Ammon's horn (tissue), 1 donor: ENCODE measurements at regions not wholly inside any gene's neighbourhood (a gene's known extent, or its start where the extent isn't known, plus 50 kb on each side); places are given as distances from the start of the nearest gene placed in this dataset.
A peak's percentile ranks its signal among the peaks of the same experiment; 100 is the strongest.

Source experiments
- DNase-seq: peaks from one replicate; pipeline ENCODE4 v3.0.0-alpha.2; 2016; ENCODE audit warnings: low spot score

- no peak for DNase-seq
These were observed 560.7 kb upstream of the TENM3 start for GRCh38 chr4:181682367-181683047.

- no peak for DNase-seq
These were observed 558.9 kb upstream of the TENM3 start for GRCh38 chr4:181684310-181684709.

GRCh38 chr4:181685461-181685860, 557.7 kb upstream of the TENM3 start:
- DNase-seq, result no peak

GRCh38 chr4:181685911-181686310, 557.3 kb upstream of the TENM3 start:
- peak; percentile 53 for DNase-seq

- DNase-seq, result no peak
These were observed 556.1 kb upstream of the TENM3 start for GRCh38 chr4:181687116-181687515.

GRCh38 chr4:181688432-181688831, 554.8 kb upstream of the TENM3 start:
- DNase-seq, result no peak

- no peak for DNase-seq
These were observed 554.3 kb upstream of the TENM3 start for GRCh38 chr4:181688872-181689271.

- no peak for DNase-seq
These were observed 552.7 kb upstream of the TENM3 start for GRCh38 chr4:181690498-181690897.

GRCh38 chr4:181692965-181693364, 550.2 kb upstream of the TENM3 start:
- no peak for DNase-seq

GRCh38 chr4:181693517-181693916, 549.7 kb upstream of the TENM3 start:
- no peak for DNase-seq

- DNase-seq, result no peak
These were observed 545.0 kb upstream of the TENM3 start for GRCh38 chr4:181698221-181698620.

GRCh38 chr4:181701214-181701613, 542.0 kb upstream of the TENM3 start:
- no peak for DNase-seq

GRCh38 chr4:181701894-181702293, 541.3 kb upstream of the TENM3 start:
- DNase-seq, result peak; percentile 31

GRCh38 chr4:181702864-181703495, 540.2 kb upstream of the TENM3 start:
- no peak for DNase-seq

GRCh38 chr4:181710143-181710542, 533.1 kb upstream of the TENM3 start:
- no peak for DNase-seq

- DNase-seq, result no peak
These were observed 531.8 kb upstream of the TENM3 start for GRCh38 chr4:181711387-181711786.

- no peak for DNase-seq
These were observed 514.8 kb upstream of the TENM3 start for GRCh38 chr4:181728305-181728966.

GRCh38 chr4:181731900-181732299, 511.3 kb upstream of the TENM3 start:
- no peak for DNase-seq

- DNase-seq, result no peak
These were observed 505.5 kb upstream of the TENM3 start for GRCh38 chr4:181737744-181738143.

- DNase-seq, result no peak
These were observed 504.2 kb upstream of the TENM3 start for GRCh38 chr4:181739031-181739430.

- DNase-seq, result no peak
These were observed 501.7 kb upstream of the TENM3 start for GRCh38 chr4:181741513-181741912.

GRCh38 chr4:181745933-181746625, 497.1 kb upstream of the TENM3 start:
- no peak for DNase-seq

GRCh38 chr4:181748581-181748980, 494.6 kb upstream of the TENM3 start:
- no peak for DNase-seq
